HG02970 (cell line): ENCODE measurements at regions not wholly inside any gene's neighbourhood (a gene's known extent, or its start where the extent isn't known, plus 50 kb on each side); places are given as distances from the start of the nearest gene placed in this dataset.
"Not testable (repeated sequence)": the region's sequence is repeated elsewhere in the genome, so short reads cannot be mapped to it uniquely, and the experiment has no call there.

Experiments used
- ATAC-seq: cut with Tn5 transposase; IDR thresholded peaks from one replicate; pipeline ENCODE4 v1.9.1; 2021; ENCODE audit warnings: mild to moderate bottlenecking, moderate library complexity, moderate number of reproducible peaks; ENCODE audit not compliant: unreplicated experiment, low FRiP score

DNA sequence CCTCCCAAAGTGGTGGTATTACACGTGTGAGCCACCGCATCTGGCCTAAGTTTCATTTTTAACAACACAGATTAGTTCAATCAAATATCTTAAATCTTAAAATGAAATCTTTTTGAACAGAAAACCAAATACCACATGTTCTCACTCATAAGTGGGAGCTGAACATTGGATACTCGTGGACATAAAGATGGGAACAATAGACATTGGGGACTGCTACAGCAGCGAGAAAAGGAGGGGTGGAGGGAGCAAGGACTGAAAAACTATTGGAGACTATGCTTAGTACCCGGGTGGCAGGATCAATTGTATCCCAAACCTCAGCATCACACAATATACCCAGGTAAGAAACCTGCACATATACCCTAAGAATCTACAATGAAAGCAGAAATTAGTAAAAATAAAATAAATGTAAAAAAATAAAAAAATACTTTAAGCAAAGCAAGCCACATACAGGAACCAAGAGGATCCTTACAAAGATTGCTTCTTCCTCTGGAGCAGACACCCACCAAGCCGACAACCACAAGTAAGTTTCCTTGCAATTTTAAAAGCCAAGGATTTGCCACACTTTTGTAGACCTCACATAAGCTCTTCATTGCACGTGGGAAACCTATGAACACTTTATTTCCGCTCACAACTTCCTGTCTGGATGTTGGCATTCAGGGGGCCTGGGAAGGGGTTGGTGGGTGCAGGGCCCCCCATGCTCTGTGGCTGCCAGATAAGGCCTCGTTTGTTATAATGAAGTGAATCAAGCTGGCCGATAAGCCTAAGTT lies 147.9 kb downstream of the MYCN start:
- no peak for ATAC-seq

GRCh38 chr2:16086136-16086535 lies 145.8 kb downstream of the MYCN start:
- not testable (repeated sequence) for ATAC-seq

DNA sequence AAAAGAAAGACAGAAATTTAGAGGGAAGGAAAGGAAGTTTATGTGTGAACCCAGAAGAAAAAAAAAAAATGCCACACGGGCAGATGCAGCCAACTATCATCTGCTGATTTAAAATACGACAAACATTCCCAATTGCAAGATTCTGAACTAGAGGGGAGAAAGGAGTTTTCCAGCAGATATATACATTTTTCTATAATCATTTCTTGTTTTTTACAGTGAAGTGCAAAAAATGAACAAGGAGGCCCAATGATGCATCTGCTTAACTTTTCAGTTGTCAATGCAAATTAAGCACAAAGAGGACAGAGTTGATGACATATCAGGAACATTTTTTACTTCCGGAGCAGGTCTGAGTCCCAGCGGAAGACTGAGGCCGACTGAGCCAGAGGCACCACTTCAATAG lies 144.7 kb downstream of the MYCN start:
- no peak for ATAC-seq

DNA sequence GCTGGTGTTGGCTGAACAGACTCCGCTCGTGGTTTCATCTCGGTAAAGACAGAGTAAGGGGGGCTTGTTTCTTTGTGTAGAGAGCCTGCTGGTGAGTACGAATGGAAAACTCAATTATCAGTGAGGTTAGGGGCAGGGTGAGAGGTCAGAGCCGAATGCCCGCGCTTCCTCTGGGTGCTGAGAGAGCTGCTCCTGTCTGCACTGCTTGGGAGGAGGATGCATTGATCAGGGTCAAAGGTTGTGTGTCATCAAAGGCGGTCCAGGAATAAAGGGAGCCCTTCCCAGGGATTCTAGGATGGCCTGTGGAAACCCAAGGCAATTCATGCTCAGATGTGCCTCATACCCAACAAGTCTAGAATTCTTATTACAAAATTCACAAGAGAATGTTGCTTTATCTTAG lies 143.9 kb downstream of the MYCN start:
- ATAC-seq = no peak

DNA sequence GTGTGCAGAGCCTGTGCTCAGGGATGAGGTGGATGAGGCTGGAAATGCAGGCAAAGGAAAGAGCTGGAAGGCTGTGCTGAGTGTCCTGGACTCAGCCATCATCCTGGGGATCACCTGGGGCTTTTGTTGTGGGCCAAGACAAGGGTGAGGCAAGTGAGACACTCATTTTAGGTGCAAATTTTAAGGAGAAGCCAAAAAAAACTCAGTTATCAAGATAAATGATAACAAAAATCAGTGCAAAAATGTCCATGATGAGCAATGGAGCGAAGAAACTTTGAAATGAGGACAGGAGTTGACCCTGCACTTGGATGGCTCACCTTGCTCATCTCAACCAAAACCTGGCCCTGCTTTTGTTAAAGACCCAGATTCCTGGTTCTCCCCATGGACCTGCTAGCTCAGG lies 141.9 kb downstream of the MYCN start:
- ATAC-seq = no peak

DNA sequence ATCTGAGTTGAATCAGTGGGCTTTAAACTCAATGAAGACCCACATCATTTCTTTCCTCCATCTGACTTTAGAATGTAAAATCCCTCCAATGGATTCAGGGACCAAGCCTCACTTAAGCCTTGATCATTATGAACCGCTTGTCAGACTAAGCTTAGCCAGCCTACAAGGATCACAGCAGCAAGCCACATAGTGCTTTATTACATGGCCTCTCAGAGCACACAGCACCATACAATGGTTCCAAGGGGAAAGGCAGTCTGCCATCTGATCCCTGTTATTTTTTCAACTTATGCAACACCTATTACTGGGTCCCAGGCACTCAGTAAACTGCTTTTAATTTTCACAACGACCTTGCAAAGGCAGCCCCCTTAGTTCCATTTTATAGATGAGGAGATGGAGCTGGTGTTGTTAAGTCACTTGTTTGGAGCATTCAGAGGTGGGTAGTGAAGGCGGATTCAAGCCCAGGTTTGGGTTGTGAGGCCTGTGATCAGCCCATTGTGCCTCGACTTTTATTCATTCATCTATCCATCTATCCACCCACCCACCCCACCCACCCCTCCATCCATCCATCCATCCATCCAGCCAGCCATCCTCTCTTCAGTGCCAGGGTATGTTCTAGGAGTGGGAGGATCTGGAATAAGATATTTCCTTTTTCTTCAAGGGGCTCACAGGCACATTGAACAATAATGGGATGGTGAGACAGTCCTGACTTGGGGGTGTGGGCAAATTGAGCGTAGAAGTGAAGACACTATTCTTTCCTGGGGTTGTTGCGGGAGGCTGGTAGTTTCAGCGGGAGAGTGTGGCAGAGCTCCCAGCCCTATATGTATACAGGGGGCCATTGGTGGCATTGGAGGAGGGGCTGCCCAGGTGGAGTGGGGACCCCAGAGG lies 141.2 kb downstream of the MYCN start:
- no peak for ATAC-seq

GRCh38 chr2:16080516-16080915 lies 140.2 kb downstream of the MYCN start:
- no peak for ATAC-seq

DNA sequence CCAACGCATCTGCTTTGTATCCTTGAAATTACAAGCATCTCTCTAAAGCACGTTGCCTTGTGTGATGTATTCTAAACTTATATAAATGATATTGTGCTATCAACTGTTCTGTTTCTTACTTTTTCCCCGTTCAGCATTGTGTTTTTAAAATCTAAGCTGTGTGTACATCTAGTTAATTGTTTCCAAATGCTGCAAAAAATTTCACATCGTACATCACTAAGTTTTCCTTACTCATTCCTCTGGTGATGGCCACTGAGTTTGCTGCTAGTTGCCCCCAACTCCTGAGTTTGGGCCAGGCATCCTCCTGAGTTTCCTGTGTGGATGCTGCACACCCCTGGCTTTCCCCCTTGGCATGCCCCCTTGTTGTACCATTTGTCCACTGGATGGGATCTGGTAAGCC lies 139.7 kb downstream of the MYCN start:
- no peak for ATAC-seq

- ATAC-seq = no peak
These were observed 139.3 kb downstream of the MYCN start for GRCh38 chr2:16079637-16080036.

GRCh38 chr2:16077601-16078000 lies 137.3 kb downstream of the MYCN start:
- ATAC-seq = no peak

GRCh38 chr2:16076911-16077310 lies 136.6 kb downstream of the MYCN start:
- ATAC-seq = no peak

- no peak for ATAC-seq
These were observed 135.0 kb downstream of the MYCN start for GRCh38 chr2:16075045-16076012.

DNA sequence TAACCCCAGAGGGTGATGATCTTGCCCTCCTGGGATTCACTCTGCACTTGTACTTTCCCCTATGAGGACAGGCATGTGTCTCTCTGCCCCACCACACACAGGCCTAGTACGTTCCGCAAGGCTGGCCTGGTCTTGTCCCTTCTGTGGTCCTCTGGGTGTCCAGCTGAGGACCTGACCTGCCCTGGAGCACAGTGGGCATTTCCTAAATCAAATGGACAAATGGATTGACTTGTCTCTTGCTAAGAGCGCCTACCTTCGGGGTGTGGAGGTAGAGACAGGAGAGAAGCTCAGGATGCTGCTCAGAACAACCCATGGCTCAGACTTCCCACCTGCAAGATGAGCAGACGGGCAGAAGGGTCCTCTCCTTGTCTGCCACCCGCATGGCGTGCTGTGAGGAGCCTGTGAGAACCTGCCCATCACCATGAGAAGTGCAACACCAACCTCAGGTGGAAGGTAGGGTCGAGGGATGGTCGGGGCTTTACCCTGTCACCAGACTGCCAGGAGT lies 133.6 kb downstream of the MYCN start:
- ATAC-seq = no peak

- no peak for ATAC-seq
These were observed 133.1 kb downstream of the MYCN start for GRCh38 chr2:16073471-16073870.

- no peak for ATAC-seq
These were observed 132.4 kb downstream of the MYCN start for GRCh38 chr2:16072638-16073290.

GRCh38 chr2:16071865-16072637 lies 131.7 kb downstream of the MYCN start:
- no peak for ATAC-seq

GRCh38 chr2:16071039-16071864 lies 130.9 kb downstream of the MYCN start:
- ATAC-seq = no peak

DNA sequence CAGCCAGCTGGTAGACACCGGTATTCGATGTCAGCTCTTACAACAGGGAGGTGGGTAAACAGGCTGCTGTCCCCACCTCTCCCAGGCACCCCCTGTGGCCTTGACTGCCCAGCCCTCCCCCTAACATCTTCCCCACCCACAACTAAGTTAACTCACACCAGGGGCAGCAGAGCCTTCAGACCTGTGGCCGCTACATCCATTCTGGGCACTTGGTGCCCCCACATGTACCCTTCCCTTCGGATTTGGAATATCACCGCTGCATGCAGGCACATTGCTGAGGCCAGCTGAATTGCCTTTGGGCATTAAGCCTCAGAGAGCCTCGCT lies 130.3 kb downstream of the MYCN start:
- no peak for ATAC-seq
